ENCODE measurements at regions not wholly inside any gene's neighbourhood (a gene's known extent, or its start where the extent isn't known, plus 50 kb on each side); places are given as distances from the start of the nearest gene placed in this dataset.

- no peak for TF ChIP-seq CTCF (conservative IDR thresholded peaks at IDR 0.05)
- no peak overlapping the region for H3K27ac Mint-ChIP-seq
- H3K27me3 Mint-ChIP-seq = no peaks in the 10 kb centered on the region
- H3K4me3 Mint-ChIP-seq = no peak overlapping the region
- no peaks in the 10 kb centered on the region for H3K36me3 Mint-ChIP-seq
- H3K4me1 Mint-ChIP-seq (ENCODE audit: unreplicated experiment) = no peaks in the 10 kb centered on the region
- H3K9me3 Mint-ChIP-seq = no peaks in the 10 kb centered on the region
- no peak for DNase-seq (ENCODE audit: extremely low spot score, unreplicated experiment)
Measured at GRCh38 chr15:91609966-91610365, 243.5 kb upstream of the SLCO3A1 start.

GRCh38 chr15:91611561-91612323 lies 241.8 kb upstream of the SLCO3A1 start:
- Mint-ChIP-seq H3K4me1 (ENCODE audit: unreplicated experiment) (no peaks in the 10 kb centered on the region), H3K9me3 (no peaks in the 10 kb centered on the region), H3K4me3 (no peak overlapping the region), H3K36me3 (no peaks in the 10 kb centered on the region), H3K27me3 (no peaks in the 10 kb centered on the region), H3K27ac (no peak overlapping the region)
- no peak for DNase-seq (ENCODE audit: extremely low spot score, unreplicated experiment)
- TF ChIP-seq CTCF (conservative IDR thresholded peaks at IDR 0.05) = no peak

GRCh38 chr15:91620229-91620628 lies 233.3 kb upstream of the SLCO3A1 start:
- Mint-ChIP-seq H3K9me3 (no peaks in the 10 kb centered on the region), H3K27me3 (peaks cover 9% of the 10 kb centered on the region), H3K4me3 (no peak overlapping the region), H3K36me3 (no peaks in the 10 kb centered on the region), H3K4me1 (ENCODE audit: unreplicated experiment) (peaks cover 19% of the 10 kb centered on the region), H3K27ac (no peak overlapping the region)
- DNase-seq (ENCODE audit: extremely low spot score, unreplicated experiment) = no peak
- TF ChIP-seq CTCF (conservative IDR thresholded peaks at IDR 0.05) = no peak

GRCh38 chr15:91622235-91622634 lies 231.3 kb upstream of the SLCO3A1 start:
- H3K4me3 Mint-ChIP-seq = no peak overlapping the region
- H3K4me1 Mint-ChIP-seq (ENCODE audit: unreplicated experiment) = peaks cover 31% of the 10 kb centered on the region
- no peaks in the 10 kb centered on the region for H3K9me3 Mint-ChIP-seq
- H3K27ac Mint-ChIP-seq = no peak overlapping the region
- no peaks in the 10 kb centered on the region for H3K36me3 Mint-ChIP-seq
- H3K27me3 Mint-ChIP-seq = peaks cover 9% of the 10 kb centered on the region
- no peak for DNase-seq (ENCODE audit: extremely low spot score, unreplicated experiment)
- TF ChIP-seq CTCF (conservative IDR thresholded peaks at IDR 0.05) = no peak

- Mint-ChIP-seq H3K27me3 (peaks cover 9% of the 10 kb centered on the region), H3K36me3 (no peaks in the 10 kb centered on the region), H3K9me3 (no peaks in the 10 kb centered on the region), H3K4me1 (ENCODE audit: unreplicated experiment) (peaks cover 33% of the 10 kb centered on the region), H3K27ac (no peak overlapping the region), H3K4me3 (no peak overlapping the region)
- DNase-seq (ENCODE audit: extremely low spot score, unreplicated experiment) = no peak
- TF ChIP-seq CTCF (conservative IDR thresholded peaks at IDR 0.05) = no peak
Measured at GRCh38 chr15:91622711-91623342, 230.7 kb upstream of the SLCO3A1 start.
